GM21381 (cell line): ENCODE measurements at regions not wholly inside any gene's neighbourhood (a gene's known extent, or its start where the extent isn't known, plus 50 kb on each side); places are given as distances from the start of the nearest gene placed in this dataset.

Experiments
- ATAC-seq: cut with Tn5 transposase; IDR thresholded peaks from one replicate; pipeline ENCODE4 v1.9.1; 2021; ENCODE audit warnings: mild to moderate bottlenecking, moderate library complexity; ENCODE audit not compliant: unreplicated experiment

DNA sequence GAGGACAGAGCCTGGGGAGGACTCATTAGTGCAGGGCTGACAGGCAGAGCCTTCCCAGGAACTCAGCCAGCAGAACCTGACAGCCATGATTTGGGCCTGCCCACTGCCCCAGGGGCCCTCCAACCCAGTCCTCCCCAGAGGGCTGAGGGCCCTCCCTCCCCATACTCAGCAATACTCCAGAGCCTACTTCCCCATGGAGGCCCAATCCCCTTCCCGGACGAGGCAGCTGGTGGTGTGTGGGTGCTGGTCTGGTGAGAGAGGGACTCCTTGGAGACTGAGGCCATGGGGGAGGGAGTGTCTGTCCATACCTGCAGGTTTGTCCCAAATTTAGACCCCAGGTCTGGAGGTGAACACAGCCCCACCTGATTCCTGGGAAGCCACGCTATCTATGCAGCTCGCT is 120.9 kb upstream of the MLN start:
- ATAC-seq = no peak

DNA sequence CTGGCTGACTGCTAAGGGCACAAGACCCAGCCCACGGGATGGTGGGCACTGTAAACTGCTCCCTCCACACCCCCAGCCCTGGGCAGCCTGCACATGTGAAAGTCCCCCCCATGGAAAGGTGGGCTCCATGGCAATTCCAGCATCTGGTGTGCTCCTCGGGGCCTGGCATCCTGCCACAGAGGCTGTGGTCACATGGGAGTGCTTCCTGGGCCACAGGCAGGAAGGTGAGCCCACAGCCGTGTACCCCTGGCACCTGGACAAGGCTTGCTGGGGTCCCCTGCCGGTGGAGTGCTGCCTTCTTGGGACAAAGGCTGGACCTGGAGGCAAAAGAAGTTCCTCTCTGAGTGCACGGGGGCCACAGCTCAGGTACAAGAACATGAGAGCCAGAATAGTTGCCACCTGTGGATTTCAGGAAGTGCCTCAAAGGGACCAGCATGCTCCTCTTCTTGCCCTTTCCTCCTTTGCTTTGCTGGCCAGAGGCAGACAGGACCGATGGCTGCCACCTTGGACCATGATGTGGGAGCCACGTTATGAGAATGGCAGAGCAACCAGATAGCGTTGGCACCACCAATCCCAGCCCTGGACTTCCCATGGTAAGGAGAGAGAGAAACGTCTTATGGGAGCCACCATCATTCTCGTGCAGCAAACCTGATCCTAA is 120.2 kb upstream of the MLN start:
- ATAC-seq = no peak

DNA sequence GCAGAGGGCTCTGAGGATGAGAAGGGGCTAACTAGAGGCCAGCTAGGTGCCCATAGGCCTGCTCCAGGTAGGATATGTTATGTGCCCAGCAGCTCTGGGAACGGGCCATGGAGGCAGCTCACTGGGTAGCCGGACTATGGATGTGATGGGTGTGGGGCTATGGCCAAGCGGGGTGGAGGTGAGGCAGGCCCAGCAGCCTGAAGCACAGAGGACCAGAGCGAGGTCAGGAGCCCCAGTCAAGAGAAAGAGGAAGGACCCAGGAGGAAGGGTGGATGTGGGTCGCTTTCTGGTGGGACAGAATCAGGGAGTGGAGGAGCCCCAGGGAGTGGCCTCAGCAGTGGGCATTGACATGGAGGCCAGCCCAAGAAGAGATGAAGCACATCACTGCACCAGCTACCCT is 117.9 kb upstream of the MLN start:
- ATAC-seq = no peak

DNA sequence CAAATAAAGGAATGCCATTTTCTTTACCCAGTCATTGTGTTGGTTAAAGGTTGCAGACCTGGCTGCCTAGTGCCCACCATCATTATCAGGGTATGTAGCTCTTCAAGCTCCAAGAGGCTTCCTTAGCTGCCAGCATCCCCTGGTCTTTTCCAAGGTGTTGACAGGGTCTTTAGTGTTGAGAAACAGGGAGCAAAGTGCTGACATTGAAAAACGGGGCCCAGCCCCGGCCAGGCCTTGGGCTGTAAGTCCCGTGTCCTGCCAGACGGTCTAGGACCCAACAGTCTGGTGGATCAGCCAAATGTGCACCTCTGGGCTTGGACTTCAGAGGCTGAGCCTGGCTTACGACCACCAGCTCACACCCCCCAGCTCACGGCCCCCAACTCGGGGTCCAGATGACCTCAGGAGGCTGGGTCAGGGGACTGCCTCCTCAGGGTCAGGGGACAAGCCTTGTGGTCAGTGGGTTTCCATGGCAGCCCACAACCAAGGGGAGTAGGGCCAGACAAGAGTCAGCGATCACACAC is 114.4 kb upstream of the MLN start:
- no peak for ATAC-seq

DNA sequence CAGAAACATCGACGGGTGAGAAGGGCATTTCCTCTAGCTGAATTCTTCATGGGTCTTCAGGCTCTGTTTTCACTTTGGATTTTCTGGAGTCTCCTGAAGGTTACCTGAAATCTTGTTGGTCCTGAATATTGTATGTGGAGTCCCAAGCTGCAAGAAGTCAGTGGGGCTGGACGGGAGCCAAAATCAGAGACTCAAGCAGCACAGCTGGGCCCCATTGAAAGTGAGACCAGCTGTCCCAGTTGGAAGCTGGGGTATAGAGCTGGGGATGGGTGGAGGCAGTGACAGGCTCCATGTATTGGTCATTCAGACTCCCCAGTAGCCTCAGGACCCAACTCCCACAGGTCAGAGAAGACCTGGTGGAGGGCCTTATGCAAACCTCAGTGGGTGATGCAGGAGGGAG is 111.3 kb upstream of the MLN start:
- ATAC-seq = no peak

DNA sequence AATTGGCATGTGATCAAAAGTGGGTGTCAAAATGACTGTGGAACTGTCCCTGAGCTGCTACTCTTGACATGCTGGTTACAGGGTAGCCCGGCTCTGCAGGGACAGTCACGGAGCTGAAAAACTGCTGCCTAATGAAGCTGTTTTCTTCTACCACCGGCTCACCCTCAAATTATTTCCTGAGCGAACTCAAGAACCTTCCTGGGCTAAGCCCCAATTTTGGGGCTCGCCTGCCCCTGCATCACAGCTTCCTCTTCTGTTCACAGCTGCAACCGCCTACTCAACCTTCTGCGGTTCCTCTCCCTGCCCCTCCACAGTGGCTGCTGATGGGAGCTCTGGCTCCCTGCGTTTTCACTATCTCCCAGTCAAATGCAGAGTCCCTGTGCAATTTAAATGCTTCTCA is 110.8 kb upstream of the MLN start:
- ATAC-seq = no peak

DNA sequence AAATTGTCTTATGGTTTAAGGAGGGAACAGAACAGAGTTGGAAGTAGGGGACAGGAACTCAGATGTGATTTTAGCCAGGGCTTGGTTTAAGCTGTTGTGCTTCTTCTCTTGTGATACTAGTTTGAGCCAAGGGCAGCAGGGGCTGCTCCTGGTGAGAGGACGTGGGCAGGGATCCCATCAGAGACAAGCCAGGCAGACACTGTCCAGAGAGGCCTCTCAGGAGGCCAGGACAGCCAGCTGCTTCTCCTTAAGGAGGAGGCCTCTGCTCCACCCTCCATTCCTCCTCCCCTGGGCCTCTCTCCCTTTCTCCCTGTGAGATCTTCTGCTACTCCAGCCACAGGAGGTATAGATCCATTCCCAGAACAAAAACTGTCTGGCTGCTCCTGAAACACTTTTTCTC is 108.4 kb upstream of the MLN start:
- no peak for ATAC-seq

DNA sequence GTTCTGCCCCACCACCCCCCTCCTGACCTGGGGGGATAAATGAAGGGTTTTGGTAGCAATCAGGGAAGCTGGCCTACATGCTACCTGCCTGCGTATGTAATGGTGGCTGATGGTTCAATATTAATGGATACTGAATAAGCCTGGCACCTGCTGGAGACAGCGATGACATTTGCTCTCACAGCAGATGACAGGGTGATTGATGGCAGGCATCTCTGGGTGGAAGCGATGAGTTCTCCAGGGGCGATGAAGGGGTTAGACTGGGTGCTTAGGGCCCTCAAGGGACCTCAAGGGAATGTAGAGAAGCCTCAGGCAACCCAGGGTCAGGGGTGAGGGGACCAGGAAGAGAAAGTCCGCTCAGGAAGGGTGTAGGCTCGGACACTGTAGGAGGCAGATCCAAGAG is 107.7 kb upstream of the MLN start:
- no peak for ATAC-seq

DNA sequence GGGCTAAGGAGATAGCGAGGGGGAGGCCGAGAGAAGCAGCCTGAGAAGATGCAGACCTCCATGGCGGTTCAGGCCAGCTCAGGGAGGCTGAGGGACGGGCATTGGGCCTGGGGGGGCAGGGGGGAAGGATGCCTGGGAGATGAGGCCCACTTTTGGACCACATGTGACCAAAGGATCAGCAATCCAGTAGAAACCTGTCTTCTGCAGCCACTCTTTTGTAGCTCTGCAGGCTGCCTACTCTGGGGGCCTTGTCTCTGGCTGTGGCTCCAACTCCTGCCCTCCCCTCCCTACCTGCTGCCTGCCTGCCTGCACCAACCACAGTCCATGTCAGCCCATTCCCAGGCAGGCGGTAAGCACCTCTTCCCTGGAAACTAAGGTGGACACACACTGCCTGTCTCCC is 106.8 kb upstream of the MLN start:
- ATAC-seq = no peak

DNA sequence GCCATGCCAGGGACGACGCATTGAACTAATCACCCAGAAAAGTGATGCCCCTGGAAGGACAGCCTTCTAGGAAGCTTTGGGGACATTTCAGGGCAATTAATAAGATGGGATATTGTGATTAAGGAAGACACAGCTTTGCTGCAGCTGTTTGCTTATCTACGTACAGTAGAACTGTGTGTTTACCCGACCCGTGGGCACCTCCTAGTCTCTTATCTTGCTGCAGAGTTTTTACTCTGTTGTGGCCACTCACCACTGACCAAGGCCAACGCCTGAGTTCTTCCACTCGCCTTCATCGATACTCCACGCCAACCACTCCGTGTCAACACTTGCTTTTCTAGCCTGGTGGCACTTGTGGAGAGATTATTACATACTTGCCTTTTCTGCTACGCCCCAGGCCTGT is 105.9 kb upstream of the MLN start:
- no peak for ATAC-seq

DNA sequence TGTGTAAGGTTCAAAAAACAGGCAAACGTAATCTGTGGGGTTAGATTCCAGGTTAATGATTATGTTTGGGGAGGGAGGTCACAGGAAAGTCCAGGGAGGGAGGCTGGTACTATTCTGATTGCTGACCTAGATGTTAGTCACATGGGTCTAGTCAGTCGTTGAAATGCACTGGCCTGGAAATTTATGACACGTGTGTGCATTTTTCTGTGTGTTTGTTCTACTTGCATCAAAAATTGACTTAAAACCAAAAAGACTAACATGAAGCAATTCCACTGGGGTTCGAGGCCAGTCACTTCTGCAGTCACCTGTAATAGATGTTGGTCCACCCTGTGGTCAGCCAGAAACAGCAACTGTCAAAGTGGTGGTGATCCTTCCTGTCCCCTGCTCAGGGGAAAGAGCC is 104.2 kb upstream of the MLN start:
- no peak for ATAC-seq

DNA sequence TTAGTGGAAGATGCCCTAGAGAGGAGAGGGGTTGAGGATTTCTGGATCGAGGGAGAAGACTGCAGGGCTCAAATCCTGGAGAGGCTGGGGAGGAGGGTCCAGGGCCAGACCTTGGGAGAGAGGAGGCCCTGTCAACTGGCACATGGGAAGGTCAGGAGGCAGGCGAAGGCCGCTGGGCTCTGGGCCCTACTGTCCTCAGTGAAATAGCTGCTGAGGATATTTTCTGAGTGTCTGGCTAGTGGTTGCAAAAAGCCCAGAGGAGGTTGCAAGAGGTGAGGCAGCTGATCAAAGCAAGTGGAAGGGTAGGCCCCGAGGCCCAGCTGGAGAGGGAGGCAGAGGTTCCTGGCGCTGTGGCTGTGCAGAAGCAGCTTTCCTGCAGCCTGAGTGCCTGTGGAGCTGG is 103.4 kb upstream of the MLN start:
- no peak for ATAC-seq

DNA sequence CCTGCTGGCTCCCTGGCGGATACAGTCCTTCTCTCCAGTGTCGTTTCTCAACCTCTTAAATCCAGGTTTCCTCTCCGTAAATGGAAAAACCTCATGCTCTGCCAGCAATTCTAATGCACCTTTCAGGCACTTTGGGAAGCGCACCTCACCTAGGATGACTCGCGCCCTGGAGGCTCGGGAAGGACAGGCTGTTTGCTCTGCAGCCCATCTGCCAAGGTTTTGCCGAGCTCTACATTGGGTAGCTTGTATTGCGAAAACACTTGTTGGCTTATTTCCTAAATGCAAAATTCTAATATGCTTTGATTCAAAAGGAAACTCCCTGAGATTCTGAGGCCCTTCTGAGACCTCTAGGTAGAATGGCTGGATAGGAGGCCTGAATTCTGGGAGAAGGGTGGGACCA is 102.6 kb upstream of the MLN start:
- ATAC-seq = no peak

DNA sequence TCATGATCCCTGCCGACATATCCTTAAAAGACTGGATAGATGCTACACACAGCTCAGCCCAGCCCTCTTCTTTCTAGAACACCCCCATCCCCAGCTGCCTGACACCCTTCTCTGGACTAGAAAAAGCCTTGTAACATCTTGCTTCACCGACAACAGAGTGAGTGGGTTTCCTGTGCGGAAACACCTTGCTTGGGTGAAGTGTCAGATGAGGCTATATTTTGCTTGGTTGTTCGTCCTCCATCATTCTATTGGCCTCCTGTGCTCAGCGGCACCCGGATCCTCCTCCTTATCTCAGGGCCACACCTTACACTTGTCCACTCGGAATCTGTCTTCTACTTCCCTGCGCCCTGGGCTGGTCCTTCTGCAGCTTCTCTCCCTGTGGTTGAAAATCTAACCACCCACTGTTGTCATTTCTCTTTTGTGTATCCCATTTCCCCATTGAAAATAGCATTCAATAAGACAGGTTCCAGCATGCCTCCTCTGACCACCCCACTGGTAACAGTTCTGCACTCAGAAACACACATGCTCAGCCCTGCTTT is 101.3 kb upstream of the MLN start:
- no peak for ATAC-seq

DNA sequence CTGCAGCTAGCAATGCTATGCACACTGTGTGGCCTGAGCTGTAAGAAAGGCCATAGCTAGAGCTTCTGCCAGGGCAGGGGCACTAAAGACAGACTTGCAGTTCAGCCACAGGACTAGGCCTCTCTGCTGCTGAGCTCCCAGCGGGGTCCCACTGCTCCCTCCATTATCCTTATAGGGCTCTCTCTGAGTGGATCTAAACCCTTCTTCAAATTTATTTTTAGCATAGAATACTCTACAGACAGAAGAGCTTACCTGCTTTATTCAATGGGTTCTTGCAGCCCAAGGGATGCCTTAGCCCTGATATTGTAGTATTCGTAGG is 100.9 kb upstream of the MLN start:
- ATAC-seq = no peak

DNA sequence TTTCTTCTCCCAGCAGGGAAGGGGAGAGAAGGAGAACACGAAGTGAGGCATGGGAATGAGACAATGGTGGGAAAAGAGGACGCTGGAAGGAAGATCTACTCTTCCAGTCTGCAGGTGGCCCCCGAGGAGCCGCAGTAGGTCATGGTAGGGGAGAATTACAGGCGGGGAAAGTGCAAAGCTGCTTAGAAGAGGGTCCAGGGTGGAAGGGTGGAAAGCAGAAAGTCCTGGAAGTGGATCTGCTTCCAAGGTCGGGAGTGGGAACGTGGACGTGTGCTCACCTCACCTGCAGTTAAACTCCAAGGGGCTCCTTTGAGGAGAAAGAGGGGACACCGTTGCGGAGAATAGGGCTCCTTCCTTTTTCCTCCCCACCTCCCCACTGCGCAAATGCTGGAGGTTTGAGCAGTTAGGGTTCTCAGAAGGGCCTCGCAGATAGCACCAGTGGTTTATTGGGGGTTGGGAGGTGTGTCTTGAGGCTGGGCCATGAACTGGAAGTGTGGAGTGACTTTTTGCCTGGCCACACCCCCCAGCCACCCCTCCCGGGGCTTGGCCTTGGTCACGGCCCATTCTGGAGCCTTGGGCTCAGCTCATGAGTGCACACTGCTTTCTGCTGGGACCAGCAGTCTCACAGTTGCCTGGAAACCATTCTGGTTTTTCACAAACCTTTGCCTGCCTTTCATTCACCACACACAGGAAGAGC is 100.4 kb upstream of the MLN start:
- ATAC-seq = no peak

DNA sequence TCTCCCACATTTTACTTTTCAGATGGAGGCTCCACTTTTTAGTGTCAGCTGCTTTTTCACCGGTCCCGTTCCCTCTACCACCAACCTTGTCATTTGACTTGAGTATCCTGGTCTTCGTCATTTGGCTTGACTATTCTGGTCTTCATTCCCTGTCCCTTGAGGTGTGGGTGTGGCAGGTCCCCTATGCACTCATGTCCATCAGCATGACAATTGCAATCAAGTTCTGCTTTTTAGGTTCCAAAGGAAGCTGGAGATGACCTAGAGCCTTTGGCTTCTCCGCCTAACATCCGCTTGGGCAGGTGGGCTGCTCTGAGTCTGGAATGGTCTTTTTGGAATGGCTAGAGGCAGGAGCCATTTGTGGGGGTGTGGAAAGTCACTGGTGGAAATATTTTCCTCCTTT is 99.8 kb upstream of the MLN start:
- ATAC-seq = no peak

DNA sequence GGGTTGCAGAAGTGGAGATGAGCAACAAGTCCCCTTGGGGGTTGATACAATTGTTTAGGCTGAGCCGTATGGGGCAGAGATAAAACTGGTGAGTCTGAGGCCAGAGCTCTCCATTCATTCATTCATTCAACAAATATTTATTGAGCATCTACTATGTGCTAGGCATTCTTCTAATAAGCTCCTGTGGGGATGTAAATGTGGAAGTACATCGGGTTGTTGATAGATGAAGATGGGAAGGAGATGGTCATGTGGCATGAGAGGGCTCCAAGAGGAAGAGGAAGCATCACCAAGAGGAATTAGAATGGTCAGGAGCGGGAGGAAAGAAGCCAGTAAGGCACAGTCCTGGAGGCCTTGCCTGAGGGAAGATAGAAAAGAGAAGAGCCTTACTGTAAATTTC is 98.7 kb upstream of the MLN start:
- no peak for ATAC-seq

DNA sequence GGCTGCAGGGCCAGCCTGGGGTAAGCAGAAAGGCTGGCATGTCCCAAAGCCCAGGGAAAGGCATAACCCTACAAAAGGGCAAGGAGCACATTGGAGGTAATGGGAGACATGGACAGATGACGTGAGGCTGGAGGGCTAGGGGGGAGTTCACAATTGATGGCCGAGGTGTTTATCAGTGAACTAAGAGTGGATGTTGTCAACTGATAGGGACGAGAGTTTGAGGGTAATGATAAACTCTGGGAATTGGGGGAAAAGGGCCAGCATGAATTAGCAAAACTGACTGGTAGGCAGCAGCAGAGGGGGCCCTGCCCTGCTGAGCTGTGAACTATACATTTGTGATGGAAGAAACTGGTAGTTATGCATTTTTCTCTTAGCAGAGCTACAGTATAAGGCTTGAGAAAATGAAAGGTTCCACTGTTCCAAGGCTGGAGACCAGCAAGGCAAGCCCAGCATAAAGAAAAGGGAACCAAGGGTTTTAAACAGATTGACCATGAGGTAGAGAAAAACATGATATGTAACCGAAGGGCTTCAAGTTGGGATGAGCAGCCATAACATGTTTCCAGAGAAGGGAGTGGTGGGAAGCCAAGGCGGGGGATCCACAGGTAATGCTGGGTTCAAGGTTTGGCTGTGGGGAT is 98.1 kb upstream of the MLN start:
- ATAC-seq = no peak

DNA sequence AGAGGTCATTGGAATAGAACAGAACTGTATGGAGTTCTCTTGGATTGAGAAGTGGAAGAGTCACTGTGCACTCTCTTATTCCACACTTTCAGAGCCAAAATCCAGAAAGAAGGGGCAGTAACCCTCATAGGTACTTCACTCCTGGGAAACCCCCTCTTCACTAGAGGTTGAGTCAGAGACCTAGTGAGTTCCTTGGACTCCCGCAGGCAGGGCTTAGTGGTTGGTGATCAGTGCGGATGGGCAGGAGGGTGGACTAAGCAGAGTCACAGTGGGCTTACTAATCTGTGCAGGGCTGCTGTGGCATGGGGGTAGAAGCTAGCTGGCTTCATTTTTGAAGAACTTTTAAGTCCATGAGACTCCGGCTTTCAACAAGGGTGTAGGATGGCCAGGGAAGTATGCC is 95.0 kb upstream of the MLN start:
- ATAC-seq = no peak

DNA sequence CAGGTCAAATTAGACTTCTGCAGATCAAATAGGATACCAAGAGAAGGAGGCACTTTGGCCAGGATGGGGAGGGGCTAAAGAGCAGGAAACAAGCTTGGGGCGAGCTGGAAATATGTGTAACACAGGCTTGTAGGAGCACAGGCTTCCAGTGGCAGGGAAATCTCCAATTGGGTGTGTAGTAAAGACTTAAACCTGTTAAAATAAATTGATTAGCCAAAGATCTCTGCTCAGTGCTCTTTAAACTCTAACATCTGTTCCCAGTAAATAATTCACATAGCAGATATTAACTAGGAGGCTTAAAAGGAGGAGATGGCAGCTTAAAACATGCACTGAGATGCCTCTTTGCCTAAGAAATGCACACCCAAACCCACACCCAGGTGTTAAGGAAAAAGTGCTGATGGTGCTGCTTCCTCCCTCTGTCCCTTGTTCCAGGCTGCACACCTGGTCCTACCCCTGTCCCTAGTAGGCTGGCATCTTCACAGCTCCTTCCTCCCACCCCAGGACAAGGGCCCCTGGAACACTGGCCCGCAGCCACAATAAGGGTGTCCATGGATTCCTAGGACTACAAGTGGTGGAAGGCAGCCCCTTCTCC is 93.5 kb upstream of the MLN start:
- no peak for ATAC-seq
